ENCODE measurements at regions not wholly inside any gene's neighbourhood (a gene's known extent, or its start where the extent isn't known, plus 50 kb on each side); places are given as distances from the start of the nearest gene placed in this dataset.

DNA sequence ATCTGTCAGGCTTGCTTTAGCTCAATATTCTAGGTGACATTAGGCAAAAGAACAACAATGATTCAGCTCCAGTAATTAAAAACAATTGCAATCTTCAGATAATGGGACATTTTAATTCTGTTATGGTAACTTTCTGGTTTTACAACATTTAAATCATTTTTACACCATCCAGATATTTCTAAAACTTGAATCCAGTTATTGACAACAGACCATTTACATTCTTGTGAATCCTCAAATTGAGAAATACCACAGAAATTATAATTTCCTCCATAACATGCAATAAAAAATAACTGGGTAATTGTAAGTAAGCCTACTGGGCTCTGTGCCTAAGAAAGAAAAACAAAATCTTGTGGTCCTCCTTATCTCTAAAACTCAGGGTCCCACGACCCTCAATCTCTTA is 195.0 kb upstream of the S100G start:
- DNase-seq (ENCODE audit: insufficient read length, low spot score, missing footprints): no peak
- TF ChIP-seq, protein P1, sequence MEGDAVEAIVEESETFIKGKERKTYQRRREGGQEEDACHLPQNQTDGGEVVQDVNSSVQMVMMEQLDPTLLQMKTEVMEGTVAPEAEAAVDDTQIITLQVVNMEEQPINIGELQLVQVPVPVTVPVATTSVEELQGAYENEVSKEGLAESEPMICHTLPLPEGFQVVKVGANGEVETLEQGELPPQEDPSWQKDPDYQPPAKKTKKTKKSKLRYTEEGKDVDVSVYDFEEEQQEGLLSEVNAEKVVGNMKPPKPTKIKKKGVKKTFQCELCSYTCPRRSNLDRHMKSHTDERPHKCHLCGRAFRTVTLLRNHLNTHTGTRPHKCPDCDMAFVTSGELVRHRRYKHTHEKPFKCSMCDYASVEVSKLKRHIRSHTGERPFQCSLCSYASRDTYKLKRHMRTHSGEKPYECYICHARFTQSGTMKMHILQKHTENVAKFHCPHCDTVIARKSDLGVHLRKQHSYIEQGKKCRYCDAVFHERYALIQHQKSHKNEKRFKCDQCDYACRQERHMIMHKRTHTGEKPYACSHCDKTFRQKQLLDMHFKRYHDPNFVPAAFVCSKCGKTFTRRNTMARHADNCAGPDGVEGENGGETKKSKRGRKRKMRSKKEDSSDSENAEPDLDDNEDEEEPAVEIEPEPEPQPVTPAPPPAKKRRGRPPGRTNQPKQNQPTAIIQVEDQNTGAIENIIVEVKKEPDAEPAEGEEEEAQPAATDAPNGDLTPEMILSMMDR (IDR thresholded peaks at IDR 0.05; ENCODE audit: extremely low read depth, low read depth, low read length): no peak
- no peaks in the 10 kb centered on the region for H3K36me3 ChIP-seq (ENCODE audit: insufficient read depth, low read length)

DNA sequence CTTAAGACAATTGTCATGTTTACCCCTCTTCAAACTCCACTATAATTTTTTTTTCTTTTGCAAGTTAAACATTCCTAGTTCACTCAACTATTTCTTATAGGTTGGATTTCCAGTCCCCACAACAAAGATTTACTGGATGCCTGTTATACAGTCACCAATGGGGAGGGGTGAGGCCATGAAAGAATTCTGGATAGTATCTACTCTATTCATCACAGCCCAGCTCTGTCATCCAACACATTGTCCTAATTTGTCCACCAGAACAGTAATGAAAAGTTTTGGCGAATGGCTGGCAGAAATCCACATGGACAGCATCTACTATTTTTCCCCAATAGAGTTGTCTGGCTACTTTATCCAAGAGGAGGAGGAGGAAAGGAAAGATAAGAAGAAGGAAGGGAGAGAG is 192.7 kb upstream of the S100G start:
- Histone ChIP-seq H4K20me1 (ENCODE audit: insufficient read depth, low read length) (no peaks in the 10 kb centered on the region), H2AFZ (ENCODE audit: low read length) (no peak overlapping the region), H3K79me2 (ENCODE audit: insufficient read depth, low read length) (no peaks in the 10 kb centered on the region), H3K27me3 (ENCODE audit: insufficient read depth, low read length) (no peaks in the 10 kb centered on the region), H3K27ac (ENCODE audit: low read depth, low read length) (no peak overlapping the region), H3K4me2 (ENCODE audit: insufficient read depth, low read length) (no peak overlapping the region), H3K4me1 (ENCODE audit: insufficient read depth, low read length) (peaks cover 3% of the 10 kb centered on the region), H3K4me3 (ENCODE audit: insufficient read depth, low read length) (no peak overlapping the region), H3K9me3 (ENCODE audit: low read depth, low read length) (no peaks in the 10 kb centered on the region), H3K36me3 (ENCODE audit: insufficient read depth, low read length) (no peaks in the 10 kb centered on the region)
- TF ChIP-seq, protein P1 (IDR thresholded peaks at IDR 0.05; ENCODE audit: extremely low read depth, low read depth, low read length): no peak
- no peak for DNase-seq (ENCODE audit: insufficient read length, low spot score, missing footprints)

More for the DNA sequence above, 195.0 kb upstream of the S100G start:
- Histone ChIP-seq H2AFZ (ENCODE audit: low read length) (no peak overlapping the region), H3K9me3 (ENCODE audit: low read depth, low read length) (no peaks in the 10 kb centered on the region), H4K20me1 (ENCODE audit: insufficient read depth, low read length) (no peaks in the 10 kb centered on the region), H3K4me3 (ENCODE audit: insufficient read depth, low read length) (no peak overlapping the region), H3K79me2 (ENCODE audit: insufficient read depth, low read length) (no peaks in the 10 kb centered on the region), H3K4me2 (ENCODE audit: insufficient read depth, low read length) (no peak overlapping the region), H3K27me3 (ENCODE audit: insufficient read depth, low read length) (no peaks in the 10 kb centered on the region), H3K27ac (ENCODE audit: low read depth, low read length) (no peak overlapping the region), H3K4me1 (ENCODE audit: insufficient read depth, low read length) (no peaks in the 10 kb centered on the region)

DNA sequence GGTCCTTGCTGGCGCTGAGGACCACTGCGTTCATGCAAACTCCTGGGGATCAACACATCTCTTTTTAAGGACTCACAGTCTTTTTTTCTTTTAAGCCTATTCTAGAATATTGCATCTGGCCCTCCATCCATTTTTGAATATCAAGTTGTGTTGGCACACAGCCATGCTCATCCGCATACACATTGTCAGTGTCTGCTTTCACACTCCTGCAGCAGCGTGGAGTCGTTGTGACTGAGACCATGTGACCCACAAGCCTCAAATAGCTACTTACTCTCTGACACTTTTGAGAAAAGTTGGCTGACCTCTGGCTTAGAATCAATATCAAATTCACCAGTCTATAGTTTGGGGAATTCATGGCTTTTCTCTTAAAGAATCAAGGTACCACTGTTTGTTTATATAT is 191.8 kb upstream of the S100G start:
- no peak overlapping the region for H3K4me3 ChIP-seq (ENCODE audit: insufficient read depth, low read length)
- H3K36me3 ChIP-seq (ENCODE audit: insufficient read depth, low read length): no peaks in the 10 kb centered on the region

DNA sequence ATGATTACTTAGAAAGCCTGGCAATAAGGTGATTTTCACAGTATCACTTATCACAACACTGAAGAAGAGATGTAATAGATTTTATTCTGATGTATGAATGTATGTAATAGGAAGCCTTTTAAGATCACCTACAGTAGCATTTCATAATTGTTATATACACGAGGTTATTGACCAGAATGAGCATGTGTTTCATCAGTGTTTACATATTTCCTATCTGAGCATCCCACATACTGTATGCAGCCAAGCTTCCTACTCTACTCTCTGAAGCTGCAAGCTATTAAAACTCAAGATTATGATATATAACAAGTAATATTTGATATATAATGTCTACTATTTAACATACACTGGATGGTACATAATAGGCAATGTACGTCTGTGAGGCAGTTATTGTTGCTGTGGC is 190.9 kb upstream of the S100G start:
- TF ChIP-seq, protein P1 (IDR thresholded peaks at IDR 0.05; ENCODE audit: extremely low read depth, low read depth, low read length): no peak
- Histone ChIP-seq H3K9me3 (ENCODE audit: low read depth, low read length) (no peaks in the 10 kb centered on the region), H4K20me1 (ENCODE audit: insufficient read depth, low read length) (no peaks in the 10 kb centered on the region), H3K4me2 (ENCODE audit: insufficient read depth, low read length) (no peak overlapping the region), H2AFZ (ENCODE audit: low read length) (no peak overlapping the region), H3K27ac (ENCODE audit: low read depth, low read length) (no peak overlapping the region), H3K4me1 (ENCODE audit: insufficient read depth, low read length) (peaks cover 16% of the 10 kb centered on the region), H3K79me2 (ENCODE audit: insufficient read depth, low read length) (no peaks in the 10 kb centered on the region), H3K4me3 (ENCODE audit: insufficient read depth, low read length) (no peak overlapping the region), H3K27me3 (ENCODE audit: insufficient read depth, low read length) (no peaks in the 10 kb centered on the region), H3K36me3 (ENCODE audit: insufficient read depth, low read length) (no peaks in the 10 kb centered on the region)
- DNase-seq (ENCODE audit: insufficient read length, low spot score, missing footprints): peak; percentile 23

More for the DNA sequence above, 191.8 kb upstream of the S100G start:
- Histone ChIP-seq H4K20me1 (ENCODE audit: insufficient read depth, low read length) (no peaks in the 10 kb centered on the region), H3K4me2 (ENCODE audit: insufficient read depth, low read length) (no peak overlapping the region), H3K79me2 (ENCODE audit: insufficient read depth, low read length) (no peaks in the 10 kb centered on the region), H3K9me3 (ENCODE audit: low read depth, low read length) (no peaks in the 10 kb centered on the region), H3K27me3 (ENCODE audit: insufficient read depth, low read length) (no peaks in the 10 kb centered on the region), H3K4me1 (ENCODE audit: insufficient read depth, low read length) (peaks cover 12% of the 10 kb centered on the region), H3K27ac (ENCODE audit: low read depth, low read length) (no peak overlapping the region), H2AFZ (ENCODE audit: low read length) (no peak overlapping the region)
- TF ChIP-seq, protein P1 (IDR thresholded peaks at IDR 0.05; ENCODE audit: extremely low read depth, low read depth, low read length): no peak
- no peak for DNase-seq (ENCODE audit: insufficient read length, low spot score, missing footprints)
